Astrocyte (in vitro differentiated cells and primary cell): ENCODE measurements at regions not wholly inside any gene's neighbourhood (a gene's known extent, or its start where the extent isn't known, plus 50 kb on each side); places are given as distances from the start of the nearest gene placed in this dataset.

ENCODE experiments used
- CTCF ChIP-seq: IDR thresholded peaks from 2 replicates; pipeline ENCODE4 v1.5.1; 2011; ENCODE audit warnings: low read depth, mild to moderate bottlenecking, inconsistent platforms, low read length, moderate library complexity; ENCODE audit not compliant: insufficient read depth
- EZH2 ChIP-seq: IDR thresholded peaks from 2 replicates; pipeline ENCODE4 v1.6.1; 2012; ENCODE audit warnings: mild to moderate bottlenecking, low read length, inconsistent platforms; ENCODE audit not compliant: insufficient read depth

- no peak for TF ChIP-seq CTCF
- TF ChIP-seq EZH2: no peak
These were observed 155.6 kb downstream of the TM9SF2 start for GRCh38 chr13:99656844-99657381.
